Thymus (tissue), 11 donors: ENCODE measurements at regions not wholly inside any gene's neighbourhood (a gene's known extent, or its start where the extent isn't known, plus 50 kb on each side); places are given as distances from the start of the nearest gene placed in this dataset.

Experiments used
- DNase-seq, 9 donors: peaks; one replicate each; pipeline ENCODE4 v3.0.0-alpha.2; 2013; ENCODE audit warnings: low spot score in 9 of 9, low read depth in 6 of 9, missing footprints in 1 of 9
- H3K27ac ChIP-seq, 2 donors: one replicate each; pipeline ENCODE4 v1.5.1; 2013; ENCODE audit warnings: control low read depth in 1 of 2, low read depth in 1 of 2, low read length in 1 of 2, mild to moderate bottlenecking in 1 of 2, moderate library complexity in 1 of 2
- H3K27me3 ChIP-seq, 2 donors: one replicate each; pipeline ENCODE4 v1.5.1; 2013; ENCODE audit warnings: low read length in 1 of 2; ENCODE audit not compliant: control insufficient read depth in 2 of 2, insufficient read depth in 1 of 2
- H3K36me3 ChIP-seq, 2 donors: one replicate each; pipeline ENCODE4 v1.5.1; 2013; ENCODE audit warnings: low read length in 1 of 2, mild to moderate bottlenecking in 1 of 2, moderate library complexity in 1 of 2; ENCODE audit not compliant: control insufficient read depth in 2 of 2, insufficient read depth in 2 of 2
- H3K4me1 ChIP-seq, 2 donors: one replicate each; pipeline ENCODE4 v1.5.1; 2013; ENCODE audit warnings: low read length in 2 of 2; ENCODE audit not compliant: control insufficient read depth in 2 of 2, insufficient read depth in 2 of 2
- H3K4me3 ChIP-seq, 2 donors: one replicate each; pipeline ENCODE4 v1.5.1; 2013; ENCODE audit warnings: low read length in 2 of 2, control low read depth in 1 of 2, mild to moderate bottlenecking in 1 of 2
- H3K9me3 ChIP-seq, 2 donors: one replicate each; pipeline ENCODE4 v1.5.1; 2013; ENCODE audit warnings: low read length in 1 of 2, mild to moderate bottlenecking in 1 of 2; ENCODE audit not compliant: control insufficient read depth in 2 of 2, insufficient read depth in 1 of 2
- WGBS: extraction: QIAGEN DNeasy Blood & Tissue Kit; methylation state at CpG from one replicate; pipeline ENCODE4 v1.1.7; 2013; 5-methylcytosine and 5-hydroxymethylcytosine counted together
- donor health status: healthy.

GRCh38 chr2:212695426-212695825 lies 156.8 kb upstream of the ERBB4 start:
- peaks cover 0 to 7% of the 10 kb centered on the region in 2 donors for H3K4me1 ChIP-seq
- WGBS, result 99% methylated on average over 1 of the region's 1 CpG
- no peaks in the 10 kb centered on the region for H3K9me3 ChIP-seq
- H3K36me3 ChIP-seq, result no peaks in the 10 kb centered on the region
- no peak overlapping the region for H3K27ac ChIP-seq
- no peaks in the 10 kb centered on the region for H3K27me3 ChIP-seq
- no peak overlapping the region for H3K4me3 ChIP-seq
- DNase-seq, result no peak

- Histone ChIP-seq H3K27ac (no peak overlapping the region), H3K4me1 (peaks cover 0 to 7% of the 10 kb centered on the region in 2 donors), H3K9me3 (no peaks in the 10 kb centered on the region), H3K27me3 (no peaks in the 10 kb centered on the region), H3K4me3 (no peak overlapping the region), H3K36me3 (no peaks in the 10 kb centered on the region)
- DNase-seq, result no peak
- 98% methylated on average over 3 of the region's 3 CpGs for WGBS
These were observed 155.8 kb upstream of the ERBB4 start for GRCh38 chr2:212694398-212694797.

GRCh38 chr2:212692466-212692865 lies 153.9 kb upstream of the ERBB4 start:
- no peaks in the 10 kb centered on the region for H3K9me3 ChIP-seq
- WGBS, result 74% methylated on average over 3 of the region's 3 CpGs
- H3K4me1 ChIP-seq, result peaks cover 0 to 7% of the 10 kb centered on the region in 2 donors
- DNase-seq, result peak in 6 of 9 donors; percentile 11 to 59 (median 22)
- no peak overlapping the region for H3K27ac ChIP-seq
- H3K27me3 ChIP-seq, result no peaks in the 10 kb centered on the region
- no peak overlapping the region for H3K4me3 ChIP-seq
- H3K36me3 ChIP-seq, result peaks cover 0 to 2% of the 10 kb centered on the region in 2 donors

- Histone ChIP-seq H3K4me3 (no peak overlapping the region), H3K9me3 (no peaks in the 10 kb centered on the region), H3K27ac (no peak overlapping the region), H3K36me3 (peaks cover 0 to 2% of the 10 kb centered on the region in 2 donors), H3K27me3 (no peaks in the 10 kb centered on the region), H3K4me1 (peaks cover 0 to 3% of the 10 kb centered on the region in 2 donors)
- WGBS, result 31% methylated on average over 10 of the region's 10 CpGs
- DNase-seq, result peak; percentile 36 to 87 (median 66)
These were observed 147.8 kb upstream of the ERBB4 start for GRCh38 chr2:212686285-212686895.

GRCh38 chr2:212683346-212684097 lies 144.9 kb upstream of the ERBB4 start:
- no peaks in the 10 kb centered on the region for H3K27me3 ChIP-seq
- no peak for DNase-seq
- H3K27ac ChIP-seq, result no peak overlapping the region
- peaks cover 0 to 3% of the 10 kb centered on the region in 2 donors for H3K4me1 ChIP-seq
- peaks cover 0 to 2% of the 10 kb centered on the region in 2 donors for H3K36me3 ChIP-seq
- no peak overlapping the region for H3K4me3 ChIP-seq
- WGBS, result 79% methylated on average over 6 of the region's 6 CpGs
- H3K9me3 ChIP-seq, result no peaks in the 10 kb centered on the region

GRCh38 chr2:212682937-212683336 lies 144.3 kb upstream of the ERBB4 start:
- Histone ChIP-seq H3K27ac (no peak overlapping the region), H3K4me3 (no peak overlapping the region), H3K36me3 (peaks cover 0 to 2% of the 10 kb centered on the region in 2 donors), H3K27me3 (no peaks in the 10 kb centered on the region), H3K9me3 (no peaks in the 10 kb centered on the region), H3K4me1 (peaks cover 0 to 3% of the 10 kb centered on the region in 2 donors)
- whole genome bisulfite sequencing, result 97% methylated on average over 3 of the region's 3 CpGs
- DNase-seq, result no peak

GRCh38 chr2:212677466-212677865 lies 138.9 kb upstream of the ERBB4 start:
- Histone ChIP-seq H3K27ac (no peak overlapping the region), H3K27me3 (no peaks in the 10 kb centered on the region), H3K36me3 (no peaks in the 10 kb centered on the region), H3K4me3 (no peak overlapping the region), H3K9me3 (no peaks in the 10 kb centered on the region), H3K4me1 (no peaks in the 10 kb centered on the region)
- 4% methylated on average over 1 of the region's 1 CpG for WGBS
- DNase-seq, result no peak

GRCh38 chr2:212672186-212672585 lies 133.6 kb upstream of the ERBB4 start:
- Histone ChIP-seq H3K36me3 (no peaks in the 10 kb centered on the region), H3K4me1 (no peaks in the 10 kb centered on the region), H3K27me3 (no peaks in the 10 kb centered on the region), H3K9me3 (no peaks in the 10 kb centered on the region), H3K27ac (no peak overlapping the region), H3K4me3 (no peak overlapping the region)
- DNase-seq, result no peak
- WGBS, result 97% methylated on average over 2 of the region's 2 CpGs

- Histone ChIP-seq H3K4me1 (no peaks in the 10 kb centered on the region), H3K4me3 (no peak overlapping the region), H3K36me3 (no peaks in the 10 kb centered on the region), H3K27me3 (no peaks in the 10 kb centered on the region), H3K9me3 (no peaks in the 10 kb centered on the region), H3K27ac (no peak overlapping the region)
- DNase-seq, result no peak
- WGBS, result 90% methylated on average over 2 of the region's 2 CpGs
These were observed 131.2 kb upstream of the ERBB4 start for GRCh38 chr2:212669761-212670160.
